ENCODE measurements at regions not wholly inside any gene's neighbourhood (a gene's known extent, or its start where the extent isn't known, plus 50 kb on each side); places are given as distances from the start of the nearest gene placed in this dataset.
"Not testable (repeated sequence)": the region's sequence is repeated elsewhere in the genome, so short reads cannot be mapped to it uniquely, and the experiment has no call there.

- no peak overlapping the region for H3K27ac Mint-ChIP-seq
- no peaks in the 10 kb centered on the region for H3K36me3 Mint-ChIP-seq (ENCODE audit: low read depth)
- H3K9me3 Mint-ChIP-seq, result peaks cover 15% of the 10 kb centered on the region
- no peaks in the 10 kb centered on the region for H3K27me3 Mint-ChIP-seq (ENCODE audit: insufficient read depth)
- H3K4me1 Mint-ChIP-seq (ENCODE audit: low read depth), result no peaks in the 10 kb centered on the region
- TF ChIP-seq CTCF (IDR thresholded peaks at IDR 0.05), result no peak
- DNase-seq, result no peak
- H3K4me3 Mint-ChIP-seq, result no peak overlapping the region
Measured at GRCh38 chrX:137858106-137858505, 292.2 kb downstream of the ZIC3 start.

- Mint-ChIP-seq H3K36me3 (ENCODE audit: low read depth) (no peaks in the 10 kb centered on the region), H3K27me3 (ENCODE audit: insufficient read depth) (no peaks in the 10 kb centered on the region; the same call in 1 of the 2 replicates), H3K4me1 (ENCODE audit: low read depth) (no peaks in the 10 kb centered on the region), H3K9me3 (peaks cover 21% of the 10 kb centered on the region), H3K4me3 (no peak overlapping the region), H3K27ac (no peak overlapping the region)
- TF ChIP-seq CTCF (IDR thresholded peaks at IDR 0.05), result no peak
- DNase-seq, result no peak
Measured at GRCh38 chrX:137878401-137878800, 312.5 kb downstream of the ZIC3 start.

- Mint-ChIP-seq H3K4me1 (ENCODE audit: low read depth) (no peaks in the 10 kb centered on the region), H3K27ac (no peak overlapping the region), H3K27me3 (ENCODE audit: insufficient read depth) (no peaks in the 10 kb centered on the region; the same call in 1 of the 2 replicates), H3K4me3 (no peak overlapping the region), H3K9me3 (peaks cover 21% of the 10 kb centered on the region), H3K36me3 (ENCODE audit: low read depth) (no peaks in the 10 kb centered on the region)
- TF ChIP-seq CTCF (IDR thresholded peaks at IDR 0.05), result no peak
- DNase-seq, result no peak
Measured at GRCh38 chrX:137882960-137883359, 317.0 kb downstream of the ZIC3 start.

GRCh38 chrX:137884813-137885212, 318.9 kb downstream of the ZIC3 start:
- not testable (repeated sequence) for H3K4me3 Mint-ChIP-seq; H3K27me3 Mint-ChIP-seq (ENCODE audit: insufficient read depth); H3K27ac Mint-ChIP-seq; H3K4me1 Mint-ChIP-seq (ENCODE audit: low read depth); DNase-seq; H3K36me3 Mint-ChIP-seq (ENCODE audit: low read depth)
- H3K9me3 Mint-ChIP-seq, result peaks cover 18% of the 10 kb centered on the region

GRCh38 chrX:137891431-137891830, 325.5 kb downstream of the ZIC3 start:
- no peak for DNase-seq
- H3K27me3 Mint-ChIP-seq (ENCODE audit: insufficient read depth), result peaks cover 3% of the 10 kb centered on the region; the same call in 1 of the 2 replicates
- no peak overlapping the region for H3K4me3 Mint-ChIP-seq
- TF ChIP-seq CTCF (IDR thresholded peaks at IDR 0.05), result no peak
- H3K36me3 Mint-ChIP-seq (ENCODE audit: low read depth), result no peaks in the 10 kb centered on the region
- H3K27ac Mint-ChIP-seq, result no peak overlapping the region
- 0 out of 2 replicates have a peak, but pooled peaks cover 15% of the 10 kb centered on the region for H3K9me3 Mint-ChIP-seq
- no peaks in the 10 kb centered on the region for H3K4me1 Mint-ChIP-seq (ENCODE audit: low read depth)

GRCh38 chrX:137896123-137896522, 330.2 kb downstream of the ZIC3 start:
- Mint-ChIP-seq H3K27ac (no peak overlapping the region), H3K4me1 (ENCODE audit: low read depth) (no peaks in the 10 kb centered on the region), H3K27me3 (ENCODE audit: insufficient read depth) (peaks cover 1% of the 10 kb centered on the region; the same call in 1 of the 2 replicates), H3K36me3 (ENCODE audit: low read depth) (no peaks in the 10 kb centered on the region), H3K9me3 (peaks cover 19% of the 10 kb centered on the region), H3K4me3 (no peak overlapping the region)
- no peak for DNase-seq
- no peak for TF ChIP-seq CTCF (IDR thresholded peaks at IDR 0.05)

All from HFFc6 (cell line).